ENCODE measurements at regions not wholly inside any gene's neighbourhood (a gene's known extent, or its start where the extent isn't known, plus 50 kb on each side); places are given as distances from the start of the nearest gene placed in this dataset.

DNA sequence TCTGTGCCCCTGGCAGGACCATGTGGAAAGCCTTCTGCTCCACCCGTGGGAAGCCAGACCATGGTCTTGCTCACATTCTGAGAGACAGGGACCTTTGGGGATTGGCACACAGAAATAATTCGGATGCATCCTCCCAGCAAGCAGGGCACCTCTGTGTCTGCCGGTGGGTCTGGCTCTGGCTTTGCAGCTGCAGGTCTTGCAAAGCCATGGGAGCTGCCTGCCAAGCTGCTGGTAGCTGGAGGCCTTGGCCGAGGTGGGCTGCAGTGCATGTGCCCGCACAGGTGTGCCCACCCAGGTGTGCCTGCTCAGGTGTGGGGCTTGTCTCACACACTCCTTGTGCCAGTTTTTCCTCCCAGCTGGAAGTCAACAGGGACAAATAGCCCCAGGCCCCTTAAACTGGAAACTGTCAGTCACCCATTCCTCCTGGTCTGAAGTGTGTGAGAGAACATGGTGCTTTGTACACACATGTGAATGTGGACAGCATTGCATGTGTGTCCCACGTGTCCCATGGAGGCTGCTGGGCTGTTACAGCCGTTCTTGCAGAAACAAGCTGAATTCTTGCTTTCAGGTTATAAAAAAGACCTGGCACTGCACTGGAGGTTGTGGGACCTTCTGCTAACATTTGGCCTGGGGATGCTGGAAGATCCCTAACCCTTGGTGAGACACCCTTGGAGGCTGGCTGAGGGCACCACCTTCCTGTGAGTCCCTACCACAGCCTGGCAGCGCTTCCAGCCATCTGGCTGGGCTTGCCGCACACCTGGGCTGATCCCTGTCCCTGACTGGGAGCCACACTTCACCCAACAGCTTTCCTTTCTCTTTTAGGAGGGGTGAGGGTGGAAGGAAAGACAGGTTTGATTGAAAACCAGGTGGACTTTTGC, 54.9 kb upstream of the SMOC2 start:
- no peak overlapping the region for H3K27ac Mint-ChIP-seq
- ChIA-PET CTCF (ENCODE audit: partially characterized antibody) (no interaction called here), POLR2A (ENCODE audit: partially characterized antibody) (no interaction called here)
- H3K27me3 ChIP-seq (ENCODE audit: insufficient read depth, low read length), result no peaks in the 10 kb centered on the region
- intact Hi-C loops (cut with micrococcal nuclease), result no loop called here
- no peak overlapping the region for H3K27ac ChIP-seq (ENCODE audit: low read depth, low read length)
- no peak overlapping the region for H3K4me3 ChIP-seq (ENCODE audit: low read length in 2 of 2)
- no peaks in the 10 kb centered on the region for H3K36me3 ChIP-seq (ENCODE audit: insufficient read depth, low read length)
- H3K9me3 ChIP-seq (ENCODE audit: control insufficient read depth in 1 of 2, low read length in 2 of 2), result no peaks in the 10 kb centered on the region
- H3K4me1 ChIP-seq (ENCODE audit: insufficient read depth, low read length), result no peaks in the 10 kb centered on the region
- H3K4me3 Mint-ChIP-seq, result no peak overlapping the region
- H3K36me3 Mint-ChIP-seq, result no peaks in the 10 kb centered on the region
- H3K27me3 Mint-ChIP-seq, result peaks cover 0 to 1% of the 10 kb centered on the region in 2 donors
- no peaks in the 10 kb centered on the region for H3K4me1 Mint-ChIP-seq
- no peak for DNase-seq
- peaks cover 0 to 2% (median 0%) of the 10 kb centered on the region in 8 donors for H3K9me3 Mint-ChIP-seq

DNA sequence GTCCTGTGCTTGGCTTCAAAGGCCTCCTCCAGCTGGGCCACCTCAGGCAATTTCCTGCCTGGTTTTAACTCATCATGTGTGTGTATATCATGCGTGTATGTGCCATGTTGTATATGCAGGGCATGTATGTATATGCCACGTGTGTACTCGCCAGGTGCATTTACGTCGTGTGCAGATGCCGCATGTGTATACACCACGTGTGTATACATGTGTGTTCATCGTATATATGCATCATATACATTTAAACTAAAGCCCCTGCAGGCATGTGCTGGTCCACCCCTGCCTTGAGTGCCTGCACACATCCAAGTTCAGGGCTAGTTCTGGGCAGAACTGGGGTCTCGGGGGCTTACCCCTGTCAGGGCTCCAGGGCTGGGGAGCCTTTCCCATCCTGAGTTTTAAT, 54.0 kb upstream of the SMOC2 start:
- DNase-seq, result no peak
- Histone ChIP-seq H3K36me3 (ENCODE audit: insufficient read depth, low read length) (no peaks in the 10 kb centered on the region), H3K4me3 (ENCODE audit: low read length in 2 of 2) (no peak overlapping the region), H3K27ac (ENCODE audit: low read depth, low read length) (no peak overlapping the region), H3K27me3 (ENCODE audit: insufficient read depth, low read length) (no peaks in the 10 kb centered on the region), H3K4me1 (ENCODE audit: insufficient read depth, low read length) (no peaks in the 10 kb centered on the region), H3K9me3 (ENCODE audit: control insufficient read depth in 1 of 2, low read length in 2 of 2) (no peaks in the 10 kb centered on the region)
- Mint-ChIP-seq H3K4me3 (no peak overlapping the region), H3K4me1 (no peaks in the 10 kb centered on the region), H3K27ac (no peak overlapping the region), H3K27me3 (peaks cover 0 to 1% of the 10 kb centered on the region in 2 donors), H3K36me3 (no peaks in the 10 kb centered on the region), H3K9me3 (peaks cover 0 to 4% (median 0%) of the 10 kb centered on the region in 8 donors)
- CTCF ChIA-PET (ENCODE audit: partially characterized antibody), result no interaction called here
- POLR2A ChIA-PET (ENCODE audit: partially characterized antibody), result no interaction called here
- intact Hi-C loops (cut with micrococcal nuclease), result no loop called here

DNA sequence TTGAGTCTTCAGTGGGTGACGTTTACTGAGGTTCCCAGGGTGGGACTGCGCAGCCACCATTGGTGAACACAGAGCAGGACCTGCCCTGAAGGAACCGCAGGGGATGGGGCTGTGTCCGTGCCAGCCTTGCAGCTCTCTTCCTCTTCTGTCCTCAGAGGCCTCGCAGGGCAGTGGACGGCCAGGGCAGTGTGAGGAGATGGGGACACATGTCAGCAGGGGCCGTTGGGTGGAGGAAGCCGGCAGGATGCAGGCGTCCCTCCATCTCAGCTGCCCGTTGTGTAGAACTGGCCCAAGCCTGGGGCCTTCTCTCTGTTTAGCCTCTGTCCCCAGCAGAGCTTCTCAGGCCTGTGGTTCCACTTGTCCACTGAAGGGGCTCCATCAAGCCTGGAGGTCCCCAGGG, 53.6 kb upstream of the SMOC2 start:
- DNase-seq, result no peak
- no peaks in the 10 kb centered on the region for H3K4me1 Mint-ChIP-seq
- H3K27ac ChIP-seq (ENCODE audit: low read depth, low read length), result no peak overlapping the region
- H3K4me3 Mint-ChIP-seq, result no peak overlapping the region
- POLR2A ChIA-PET (ENCODE audit: partially characterized antibody), result no interaction called here
- H3K27ac Mint-ChIP-seq, result no peak overlapping the region
- CTCF ChIA-PET (ENCODE audit: partially characterized antibody), result no interaction called here
- H3K9me3 ChIP-seq (ENCODE audit: control insufficient read depth in 1 of 2, low read length in 2 of 2), result no peaks in the 10 kb centered on the region
- H3K9me3 Mint-ChIP-seq, result peaks cover 0 to 4% (median 0%) of the 10 kb centered on the region in 8 donors
- intact Hi-C loops (cut with micrococcal nuclease), result no loop called here
- no peaks in the 10 kb centered on the region for H3K36me3 Mint-ChIP-seq
- no peaks in the 10 kb centered on the region for H3K36me3 ChIP-seq (ENCODE audit: insufficient read depth, low read length)
- peaks cover 0 to 1% of the 10 kb centered on the region in 2 donors for H3K27me3 Mint-ChIP-seq
- H3K27me3 ChIP-seq (ENCODE audit: insufficient read depth, low read length), result no peaks in the 10 kb centered on the region
- H3K4me3 ChIP-seq (ENCODE audit: low read length in 2 of 2), result no peak overlapping the region
- H3K4me1 ChIP-seq (ENCODE audit: insufficient read depth, low read length), result no peaks in the 10 kb centered on the region

DNA sequence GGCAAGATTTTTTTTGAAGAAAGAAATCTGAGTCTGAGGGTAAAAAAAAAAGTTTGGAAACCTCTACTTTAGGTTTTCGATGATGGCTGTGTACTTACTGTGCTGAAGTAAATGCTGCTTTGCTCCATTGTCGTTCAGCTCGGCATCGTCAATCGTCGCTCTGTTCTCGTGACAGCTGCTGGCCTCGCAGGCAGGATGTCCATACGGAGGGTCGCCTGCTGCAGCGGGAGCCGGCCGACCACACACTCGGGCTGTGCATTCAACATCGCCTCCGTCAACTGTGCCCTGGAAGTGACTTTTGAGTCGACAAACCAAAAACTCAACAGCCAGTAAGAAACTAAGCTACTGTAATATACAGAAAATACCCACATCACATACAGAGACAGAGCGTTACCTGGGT, 53.1 kb upstream of the SMOC2 start:
- ChIA-PET CTCF (ENCODE audit: partially characterized antibody) (no interaction called here), POLR2A (ENCODE audit: partially characterized antibody) (no interaction called here)
- DNase-seq, result no peak

DNA sequence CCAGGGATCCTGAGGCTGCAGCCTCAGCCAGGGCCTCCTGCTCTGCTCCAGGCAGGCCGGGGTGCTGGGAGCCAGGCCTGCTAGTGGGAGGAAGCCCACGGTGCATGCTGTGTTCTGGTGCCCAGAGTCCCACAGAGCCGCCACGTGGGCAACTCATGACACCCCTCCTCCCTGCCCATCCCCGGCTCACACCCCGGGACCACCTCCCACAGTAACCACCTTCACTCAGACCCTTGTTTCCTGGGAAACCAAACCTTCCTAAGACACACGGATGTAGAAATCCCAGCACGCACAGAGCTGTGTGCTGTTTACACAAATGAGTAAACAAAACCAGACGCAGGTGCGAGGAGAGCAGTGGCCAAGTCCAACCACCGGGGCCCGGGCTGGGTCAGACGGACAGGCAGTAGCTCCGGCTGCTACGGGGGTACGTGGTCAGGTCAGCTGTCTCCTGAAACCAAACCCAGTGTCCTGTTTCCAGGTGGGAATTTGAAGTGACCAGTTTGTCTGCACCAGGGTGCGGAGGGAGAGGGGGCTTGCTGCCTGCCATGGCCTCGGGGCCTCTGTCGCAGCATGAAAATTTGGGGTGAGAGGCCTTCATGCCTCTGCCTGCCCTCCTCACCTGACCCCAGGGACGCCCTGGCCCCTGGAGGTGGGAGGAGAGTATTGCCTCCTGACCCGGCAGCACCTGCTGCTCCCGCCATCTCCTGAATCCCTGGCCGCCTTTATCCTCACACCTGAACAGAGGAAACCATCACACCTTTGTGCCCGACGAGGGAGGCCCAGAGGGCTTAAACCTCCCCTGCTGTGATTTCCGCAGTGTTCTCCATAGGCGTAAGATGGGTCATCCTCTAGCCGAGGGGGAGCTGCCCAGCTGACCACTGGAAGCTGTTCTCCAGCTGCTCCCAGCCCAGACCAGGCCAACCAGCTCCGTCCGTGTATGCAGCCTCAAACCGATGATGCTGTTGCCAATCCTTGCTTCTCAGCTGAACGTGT, 52.0 kb upstream of the SMOC2 start:
- Histone ChIP-seq H3K27ac (ENCODE audit: low read depth, low read length) (no peak overlapping the region), H3K4me3 (ENCODE audit: low read length in 2 of 2) (no peak overlapping the region), H3K36me3 (ENCODE audit: insufficient read depth, low read length) (no peaks in the 10 kb centered on the region), H3K27me3 (ENCODE audit: insufficient read depth, low read length) (no peaks in the 10 kb centered on the region), H3K4me1 (ENCODE audit: insufficient read depth, low read length) (no peaks in the 10 kb centered on the region), H3K9me3 (ENCODE audit: control insufficient read depth in 1 of 2, low read length in 2 of 2) (no peaks in the 10 kb centered on the region)
- ChIA-PET CTCF (ENCODE audit: partially characterized antibody) (no interaction called here), POLR2A (ENCODE audit: partially characterized antibody) (no interaction called here)
- Mint-ChIP-seq H3K27me3 (peaks cover 0 to 1% of the 10 kb centered on the region in 2 donors), H3K27ac (no peak overlapping the region), H3K9me3 (peaks cover 0 to 4% (median 0%) of the 10 kb centered on the region in 8 donors), H3K4me1 (no peaks in the 10 kb centered on the region), H3K4me3 (no peak overlapping the region), H3K36me3 (no peaks in the 10 kb centered on the region)
- intact Hi-C loops (cut with micrococcal nuclease), result no loop called here
- DNase-seq, result no peak

More for the DNA sequence above, 53.1 kb upstream of the SMOC2 start:
- no peaks in the 10 kb centered on the region for H3K36me3 Mint-ChIP-seq
- H3K4me1 ChIP-seq (ENCODE audit: insufficient read depth, low read length), result no peaks in the 10 kb centered on the region
- H3K4me1 Mint-ChIP-seq, result no peaks in the 10 kb centered on the region
- peaks cover 0 to 4% (median 0%) of the 10 kb centered on the region in 8 donors for H3K9me3 Mint-ChIP-seq
- H3K4me3 ChIP-seq (ENCODE audit: low read length in 2 of 2), result no peak overlapping the region
- H3K27ac Mint-ChIP-seq, result no peak overlapping the region
- H3K27me3 ChIP-seq (ENCODE audit: insufficient read depth, low read length), result no peaks in the 10 kb centered on the region
- H3K27ac ChIP-seq (ENCODE audit: low read depth, low read length), result no peak overlapping the region
- H3K9me3 ChIP-seq (ENCODE audit: control insufficient read depth in 1 of 2, low read length in 2 of 2), result no peaks in the 10 kb centered on the region
- H3K27me3 Mint-ChIP-seq, result peaks cover 0 to 1% of the 10 kb centered on the region in 2 donors
- H3K4me3 Mint-ChIP-seq, result no peak overlapping the region
- H3K36me3 ChIP-seq (ENCODE audit: insufficient read depth, low read length), result no peaks in the 10 kb centered on the region
- intact Hi-C loops (cut with micrococcal nuclease), result no loop called here

DNA sequence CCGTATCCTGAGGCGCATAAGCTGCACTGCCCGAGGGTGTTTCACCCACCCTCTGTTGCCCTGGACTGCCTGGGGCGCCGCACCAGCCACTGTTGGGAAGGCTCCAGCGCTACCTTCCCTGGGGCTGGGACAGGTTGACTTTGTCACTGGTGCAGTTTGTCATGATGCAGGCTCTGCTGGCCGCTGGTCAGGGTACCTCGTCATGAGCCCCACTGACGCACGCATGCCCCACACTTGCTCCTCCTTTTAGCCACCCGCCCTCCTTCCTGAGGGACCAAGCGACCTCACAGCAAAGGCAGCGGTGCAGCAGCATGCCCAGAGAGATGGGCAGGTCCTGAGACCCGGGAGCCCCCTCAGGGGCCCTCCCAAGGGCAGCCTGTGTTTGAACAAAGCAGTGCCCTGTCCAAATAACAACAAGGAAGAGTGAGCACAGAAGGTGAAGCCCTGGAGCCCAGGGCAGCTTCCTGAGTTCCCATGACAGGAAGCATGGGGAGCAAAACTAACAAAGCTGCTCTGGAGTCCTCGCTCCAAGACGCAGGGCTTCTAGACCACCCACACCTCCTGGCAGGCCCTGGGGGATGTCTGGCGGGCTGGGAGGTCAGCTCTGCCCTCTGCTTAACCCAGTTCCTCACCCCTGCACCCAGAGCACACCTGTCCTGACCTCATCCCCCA, 50.1 kb upstream of the SMOC2 start:
- Mint-ChIP-seq H3K4me3 (no peak overlapping the region), H3K27me3 (peaks cover 0 to 3% of the 10 kb centered on the region in 2 donors), H3K36me3 (no peaks in the 10 kb centered on the region), H3K4me1 (no peaks in the 10 kb centered on the region), H3K27ac (no peak overlapping the region), H3K9me3 (peaks cover 0 to 4% (median 0%) of the 10 kb centered on the region in 8 donors)
- POLR2A ChIA-PET (ENCODE audit: partially characterized antibody), result no interaction called here
- H3K4me1 ChIP-seq (ENCODE audit: insufficient read depth, low read length), result no peaks in the 10 kb centered on the region
- no peaks in the 10 kb centered on the region for H3K27me3 ChIP-seq (ENCODE audit: insufficient read depth, low read length)
- no peaks in the 10 kb centered on the region for H3K36me3 ChIP-seq (ENCODE audit: insufficient read depth, low read length)
- CTCF ChIA-PET (ENCODE audit: partially characterized antibody), result no interaction called here
- no peak overlapping the region for H3K27ac ChIP-seq (ENCODE audit: low read depth, low read length)
- intact Hi-C loops (cut with micrococcal nuclease), result no loop called here
- no peak for DNase-seq
- H3K9me3 ChIP-seq (ENCODE audit: control insufficient read depth in 1 of 2, low read length in 2 of 2), result no peaks in the 10 kb centered on the region
- H3K4me3 ChIP-seq (ENCODE audit: low read length in 2 of 2), result no peak overlapping the region
